HG03565 (cell line): ENCODE measurements at regions not wholly inside any gene's neighbourhood (a gene's known extent, or its start where the extent isn't known, plus 50 kb on each side); places are given as distances from the start of the nearest gene placed in this dataset.

Experiments
- ATAC-seq: cut with Tn5 transposase; IDR thresholded peaks from one replicate; pipeline ENCODE4 v1.9.1; 2021; ENCODE audit warnings: mild to moderate bottlenecking, moderate library complexity; ENCODE audit not compliant: unreplicated experiment

DNA sequence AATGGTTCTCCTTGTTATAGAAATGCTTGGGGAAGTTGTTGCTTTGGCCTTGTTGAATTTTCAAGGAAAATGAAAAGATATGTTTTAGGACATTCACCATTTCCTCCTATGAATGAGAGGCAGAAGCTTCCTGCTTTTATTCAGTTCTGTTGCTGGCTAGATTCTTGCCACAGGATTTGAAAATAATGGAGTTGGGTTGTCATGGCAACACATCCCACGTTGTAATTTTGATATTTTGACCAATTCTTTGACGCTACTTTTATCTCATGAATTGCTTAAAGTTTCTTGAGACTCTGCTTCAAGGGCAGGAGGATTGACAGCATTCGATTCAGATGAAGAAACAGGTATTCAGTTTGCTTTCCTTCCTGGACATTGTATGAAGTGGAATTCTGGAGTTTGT, 331.5 kb downstream of the PRDM2 start:
- ATAC-seq = no peak

GRCh38 chr1:14034506-14034905, 334.5 kb downstream of the PRDM2 start:
- ATAC-seq = no peak

- no peak for ATAC-seq
These were observed 337.3 kb downstream of the PRDM2 start for GRCh38 chr1:14037101-14037847.

DNA sequence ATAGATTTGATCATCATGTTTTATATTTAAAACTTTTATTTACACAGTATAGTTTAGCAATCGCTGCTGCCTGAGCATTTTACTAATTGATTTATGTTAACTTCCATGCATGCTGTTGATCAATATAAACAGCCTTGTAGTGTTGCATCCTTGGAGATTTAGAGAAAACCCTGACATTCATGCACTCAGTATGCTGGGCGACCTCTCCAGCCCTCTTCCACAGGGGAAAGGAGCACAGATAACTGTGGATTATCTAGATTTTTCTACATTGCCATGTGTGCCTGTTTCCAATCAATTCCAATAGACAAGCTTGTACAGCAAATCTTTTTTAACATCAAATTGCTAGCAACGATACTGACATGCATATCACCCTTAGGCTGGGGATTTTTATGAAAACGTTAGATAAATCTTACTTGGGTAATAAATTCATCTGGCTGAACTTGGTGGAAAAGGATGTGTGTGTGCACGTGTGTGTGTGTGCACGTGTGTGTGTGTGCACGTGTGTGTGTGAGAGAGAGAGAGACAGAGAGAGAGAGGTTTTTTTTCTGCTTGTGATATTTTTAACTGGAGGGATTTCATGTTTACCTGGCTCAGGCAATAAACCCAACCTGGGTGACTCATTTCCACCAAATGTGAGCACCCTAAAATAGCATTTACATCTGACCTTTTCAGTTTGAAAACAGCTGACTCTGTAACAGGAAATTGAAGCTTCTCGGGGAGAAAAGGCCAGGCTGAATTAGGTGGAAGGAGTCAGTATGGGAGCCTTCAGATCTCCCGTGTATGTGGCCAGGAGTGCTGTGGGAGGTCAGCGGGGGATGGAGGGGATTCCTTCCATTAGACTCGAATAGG, 339.8 kb downstream of the PRDM2 start:
- ATAC-seq = no peak

- ATAC-seq = no peak
These were observed 350.0 kb downstream of the PRDM2 start for GRCh38 chr1:14049965-14050364.

GRCh38 chr1:14055442-14056223, 355.6 kb downstream of the PRDM2 start:
- ATAC-seq = no peak

- no peak for ATAC-seq
These were observed 357.7 kb downstream of the PRDM2 start for GRCh38 chr1:14057640-14058039.

- ATAC-seq = no peak
These were observed 361.2 kb downstream of the PRDM2 start for GRCh38 chr1:14061204-14061603.

- ATAC-seq = no peak
These were observed 361.7 kb downstream of the PRDM2 start for GRCh38 chr1:14061722-14062121.

GRCh38 chr1:14062669-14063068, 362.7 kb downstream of the PRDM2 start:
- ATAC-seq = no peak

- no peak for ATAC-seq
These were observed 364.9 kb downstream of the PRDM2 start for GRCh38 chr1:14064649-14065442.

DNA sequence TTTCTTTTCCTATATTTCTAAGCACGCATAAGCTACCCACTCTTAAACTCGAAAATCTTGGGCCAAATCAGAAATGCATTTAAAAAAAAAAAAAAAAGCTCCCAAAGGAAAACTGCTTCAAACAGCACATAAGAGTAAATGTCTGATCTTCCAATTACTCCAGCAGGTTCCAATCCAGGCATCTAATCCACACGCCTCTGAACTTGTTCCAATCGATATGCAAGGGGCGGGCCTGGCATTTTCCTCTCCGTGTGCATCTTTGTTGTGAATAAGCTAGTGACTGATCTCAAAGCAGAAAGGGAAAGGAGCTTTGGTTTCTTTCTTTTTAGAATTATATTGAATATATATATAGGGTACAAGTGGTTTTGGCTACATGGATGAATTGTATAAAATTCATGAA, 365.5 kb downstream of the PRDM2 start:
- ATAC-seq = no peak

GRCh38 chr1:14067036-14067435, 367.0 kb downstream of the PRDM2 start:
- no peak for ATAC-seq

DNA sequence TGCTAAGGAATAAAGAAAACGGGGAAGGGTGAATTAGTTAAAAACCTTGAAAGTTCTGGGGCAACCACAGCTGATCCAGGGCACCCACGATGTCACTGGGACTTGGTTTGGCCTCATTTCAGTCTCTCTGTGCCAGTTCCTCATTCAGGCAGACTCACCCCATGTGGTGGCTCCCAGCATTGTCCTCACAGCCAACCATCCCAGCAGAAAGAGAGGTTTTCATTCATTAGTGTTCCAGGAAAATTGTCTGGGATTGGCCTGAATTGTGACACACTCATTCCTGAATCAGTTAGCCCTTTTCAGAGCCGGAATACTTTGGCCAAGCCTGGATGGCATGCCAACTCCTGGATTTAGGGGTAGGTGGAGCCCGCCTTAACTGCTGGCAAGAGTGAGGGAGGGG, 367.7 kb downstream of the PRDM2 start:
- no peak for ATAC-seq

GRCh38 chr1:14071581-14071980, 371.6 kb downstream of the PRDM2 start:
- no peak for ATAC-seq

- no peak for ATAC-seq
These were observed 380.7 kb downstream of the PRDM2 start for GRCh38 chr1:14080653-14081052.

GRCh38 chr1:14082331-14082730, 382.3 kb downstream of the PRDM2 start:
- no peak for ATAC-seq

GRCh38 chr1:14083277-14083676, 383.3 kb downstream of the PRDM2 start:
- ATAC-seq = no peak

GRCh38 chr1:14083706-14084105, 383.7 kb downstream of the PRDM2 start:
- no peak for ATAC-seq

GRCh38 chr1:14090062-14090461, 390.1 kb downstream of the PRDM2 start:
- no peak for ATAC-seq

DNA sequence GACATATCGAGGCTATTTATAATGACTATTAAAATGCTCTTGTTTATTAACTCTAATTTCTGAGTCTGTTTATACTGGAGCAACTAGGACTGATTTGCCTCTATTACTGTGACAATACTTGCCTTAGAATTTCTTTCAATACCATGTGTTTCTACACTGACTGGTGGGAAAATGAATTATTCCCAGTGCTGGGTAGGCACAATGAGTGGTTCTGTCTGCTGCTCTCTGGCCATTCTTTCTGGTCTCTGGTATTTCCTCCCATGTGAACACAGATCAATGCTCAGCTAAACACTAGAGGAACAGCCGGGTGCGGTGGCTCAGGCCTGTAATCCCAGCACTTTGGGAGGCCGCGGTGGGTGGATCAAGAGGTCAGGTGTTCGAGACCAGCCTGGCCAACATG, 390.5 kb downstream of the PRDM2 start:
- ATAC-seq = no peak
